ENCODE measurements at regions not wholly inside any gene's neighbourhood (a gene's known extent, or its start where the extent isn't known, plus 50 kb on each side); places are given as distances from the start of the nearest gene placed in this dataset.

GRCh38 chr12:125657681-125658080 is 592.4 kb downstream of the AACS start:
- Histone ChIP-seq H3F3A (ENCODE audit: insufficient read depth, low read depth) (no peaks in the 10 kb centered on the region), H3K27ac (no peak overlapping the region), H3K79me2 (ENCODE audit: low read depth) (no peaks in the 10 kb centered on the region), H3K4me3 (no peak overlapping the region), H3K36me3 (ENCODE audit: low read depth) (no peaks in the 10 kb centered on the region), H3K9me2 (ENCODE audit: insufficient read depth) (no peaks in the 10 kb centered on the region), H2AFZ (no peak overlapping the region), H3K9me3 (ENCODE audit: insufficient read depth, low read depth) (no peaks in the 10 kb centered on the region), H4K20me1 (ENCODE audit: insufficient read depth) (no peaks in the 10 kb centered on the region), H3K27me3 (ENCODE audit: insufficient read depth, low read depth) (peaks cover 10% of the 10 kb centered on the region; the same call in 1 of the 2 replicates), H3K4me2 (no peak overlapping the region), H3K4me1 (replicated peaks; ENCODE audit: insufficient read depth) (no peaks in the 10 kb centered on the region)
- CTCF ChIA-PET = no interaction called here
- no TSS peak for BruUV-seq (replicated peaks)
- TF ChIP-seq CTCF (conservative IDR thresholded peaks at IDR 0.05) (no peak), EZH2 (IDR thresholded peaks at IDR 0.05; ENCODE audit: low read depth) (no peak)
- POLR2A ChIA-PET (ENCODE audit: unreplicated experiment) = no interaction called here
- intact Hi-C loops (cut with micrococcal nuclease; ENCODE audit: unreplicated experiment) = no loop called here
- DNase-seq = no peak

- Histone ChIP-seq H3K4me3 (no peak overlapping the region), H3K4me2 (no peak overlapping the region), H3K27ac (no peak overlapping the region), H3K27me3 (ENCODE audit: insufficient read depth, low read depth) (0 out of 2 replicates have a peak, but pooled peaks cover 3% of the 10 kb centered on the region), H3K9me2 (ENCODE audit: insufficient read depth) (no peaks in the 10 kb centered on the region), H3K79me2 (ENCODE audit: low read depth) (no peaks in the 10 kb centered on the region), H3K4me1 (replicated peaks; ENCODE audit: insufficient read depth) (no peaks in the 10 kb centered on the region), H2AFZ (no peak overlapping the region), H3K9me3 (ENCODE audit: insufficient read depth, low read depth) (no peaks in the 10 kb centered on the region), H3K36me3 (ENCODE audit: low read depth) (no peaks in the 10 kb centered on the region), H3F3A (ENCODE audit: insufficient read depth, low read depth) (no peaks in the 10 kb centered on the region), H4K20me1 (ENCODE audit: insufficient read depth) (no peaks in the 10 kb centered on the region)
- ChIA-PET CTCF (no interaction called here), POLR2A (ENCODE audit: unreplicated experiment) (no interaction called here)
- no TSS peak for BruUV-seq (replicated peaks)
- no peak for DNase-seq
- intact Hi-C loops (cut with micrococcal nuclease; ENCODE audit: unreplicated experiment) = no loop called here
- TF ChIP-seq CTCF (conservative IDR thresholded peaks at IDR 0.05) = no peak
- no peak for TF ChIP-seq EZH2 (IDR thresholded peaks at IDR 0.05; ENCODE audit: low read depth)
These were observed 609.5 kb downstream of the AACS start for GRCh38 chr12:125674554-125675338.

- H3K9me2 ChIP-seq (ENCODE audit: insufficient read depth) = no peaks in the 10 kb centered on the region
- intact Hi-C loops (cut with micrococcal nuclease; ENCODE audit: unreplicated experiment) = no loop called here
- no peaks in the 10 kb centered on the region for H3F3A ChIP-seq (ENCODE audit: insufficient read depth, low read depth)
- H3K4me3 ChIP-seq = no peak overlapping the region
- H4K20me1 ChIP-seq (ENCODE audit: insufficient read depth) = no peaks in the 10 kb centered on the region
- H3K27me3 ChIP-seq (ENCODE audit: insufficient read depth, low read depth) = 0 out of 2 replicates have a peak, but pooled peaks cover 3% of the 10 kb centered on the region
- no peak overlapping the region for H3K4me2 ChIP-seq
- H3K27ac ChIP-seq = no peak overlapping the region
- H3K79me2 ChIP-seq (ENCODE audit: low read depth) = no peaks in the 10 kb centered on the region
- ChIA-PET CTCF (no interaction called here), POLR2A (ENCODE audit: unreplicated experiment) (no interaction called here)
- no TSS peak for BruUV-seq (replicated peaks)
- H3K36me3 ChIP-seq (ENCODE audit: low read depth) = no peaks in the 10 kb centered on the region
- H2AFZ ChIP-seq = no peak overlapping the region
- no peak for TF ChIP-seq CTCF (conservative IDR thresholded peaks at IDR 0.05)
- TF ChIP-seq EZH2 (IDR thresholded peaks at IDR 0.05; ENCODE audit: low read depth) = no peak
- DNase-seq = no peak
- H3K4me1 ChIP-seq (replicated peaks; ENCODE audit: insufficient read depth) = no peaks in the 10 kb centered on the region
- no peaks in the 10 kb centered on the region for H3K9me3 ChIP-seq (ENCODE audit: insufficient read depth, low read depth)
These were observed 611.1 kb downstream of the AACS start for GRCh38 chr12:125676366-125676765.
